Amygdala (tissue), 56 donors: ENCODE measurements at regions not wholly inside any gene's neighbourhood (a gene's known extent, or its start where the extent isn't known, plus 50 kb on each side); places are given as distances from the start of the nearest gene placed in this dataset.

Experiments used
- DNase-seq, 56 donors: peaks; one replicate each; lab custom pipeline; 2025; lab: John Stamatoyannopoulos, UW

GRCh38 chr17:77306048-77306789 is 165.4 kb downstream of the SEC14L1 start:
- DNase-seq = no peak

- no peak for DNase-seq
Observed at GRCh38 chr17:77306790-77307478, 166.2 kb downstream of the SEC14L1 start.

- DNase-seq = no peak
Observed at GRCh38 chr17:77307479-77308198, 166.9 kb downstream of the SEC14L1 start.

GRCh38 chr17:77308861-77309726 is 168.3 kb downstream of the SEC14L1 start:
- peak in 5 of 56 donors; percentile 9 to 44 (median 14) for DNase-seq

GRCh38 chr17:77310336-77310735 is 169.6 kb downstream of the SEC14L1 start:
- no peak for DNase-seq

GRCh38 chr17:77311371-77311981 is 170.7 kb downstream of the SEC14L1 start:
- DNase-seq = no peak

GRCh38 chr17:77312061-77312701 is 171.4 kb downstream of the SEC14L1 start:
- no peak for DNase-seq

GRCh38 chr17:77312786-77313599 is 172.2 kb downstream of the SEC14L1 start:
- DNase-seq = peak in 15 of 56 donors; percentile 18 to 57 (median 34)

- DNase-seq = no peak
Observed at GRCh38 chr17:77313831-77314230, 173.1 kb downstream of the SEC14L1 start.

GRCh38 chr17:77314601-77315000 is 173.8 kb downstream of the SEC14L1 start:
- DNase-seq = no peak

GRCh38 chr17:77315010-77315409 is 174.2 kb downstream of the SEC14L1 start:
- no peak for DNase-seq

GRCh38 chr17:77315551-77316190 is 174.9 kb downstream of the SEC14L1 start:
- no peak for DNase-seq

- peak in 9 of 56 donors; percentile 19 to 46 (median 35) for DNase-seq
Observed at GRCh38 chr17:77316191-77316641, 175.4 kb downstream of the SEC14L1 start.

- no peak for DNase-seq
Observed at GRCh38 chr17:77316651-77317050, 175.9 kb downstream of the SEC14L1 start.

- no peak for DNase-seq
Observed at GRCh38 chr17:77317091-77317750, 176.5 kb downstream of the SEC14L1 start.

GRCh38 chr17:77318021-77318420 is 177.3 kb downstream of the SEC14L1 start:
- DNase-seq = no peak

GRCh38 chr17:77318491-77319210 is 177.9 kb downstream of the SEC14L1 start:
- DNase-seq = peak in 1 of 56 donors; percentile 23
